Left ventricle myocardium superior (tissue), 1 donor: ENCODE measurements at regions not wholly inside any gene's neighbourhood (a gene's known extent, or its start where the extent isn't known, plus 50 kb on each side); places are given as distances from the start of the nearest gene placed in this dataset.

Experiments used
- ATAC-seq: fragments of 200-7000 bp; cut with Tn5 transposase; one replicate; pipeline ENCODE4 v1.9.1; 2020; ENCODE audit warnings: mild to moderate bottlenecking, moderate library complexity
- DNase-seq: peaks from one replicate; pipeline ENCODE4 v3.0.0-alpha.2; 2020
- intact Hi-C: fragments of 100-400 bp; cut with micrococcal nuclease; formaldehyde crosslinking; loops from one replicate; pipeline ENCODE4 v1.11.0; 2022
- donor health status: DM: no; HTN: yes; CAD: no; lungs with severe emphysema.

- ATAC-seq = no peak
- intact Hi-C loops = no loop called here
- no peak for DNase-seq
These were observed 54.5 kb upstream of the PLXNA2 start for GRCh38 chr1:208298593-208299269.

GRCh38 chr1:208300084-208300770 lies 56.0 kb upstream of the PLXNA2 start:
- no peak for ATAC-seq

DNA sequence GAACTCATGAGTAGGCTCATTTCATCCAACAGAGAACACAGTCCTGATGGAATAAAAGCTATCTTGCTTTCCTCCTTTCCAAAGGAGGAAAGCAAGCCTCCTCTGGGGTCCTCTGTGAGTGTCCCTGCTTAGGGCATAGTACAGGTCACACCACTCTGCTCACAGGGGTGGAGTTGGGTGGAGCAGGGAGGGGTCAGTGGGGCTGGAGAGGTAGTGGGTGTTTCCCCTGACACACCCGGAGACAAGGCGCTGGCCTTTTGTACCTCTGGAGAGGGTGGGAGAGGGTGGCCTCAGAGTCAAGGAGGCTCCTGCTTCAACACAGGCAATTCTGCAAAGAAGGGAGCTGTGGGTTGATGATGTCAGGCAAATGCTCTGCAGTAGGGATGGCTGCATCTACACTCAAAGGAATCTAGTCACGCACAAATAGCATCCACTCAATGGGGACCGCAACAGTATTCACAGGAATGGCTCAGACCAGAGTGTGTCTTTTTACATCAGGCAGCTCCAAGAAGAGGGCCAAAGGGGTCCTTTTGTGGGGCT lies 58.6 kb upstream of the PLXNA2 start:
- intact Hi-C loops = no loop called here

More at GRCh38 chr1:208300084-208300770, 56.0 kb upstream of the PLXNA2 start:
- no peak for DNase-seq
- intact Hi-C loops = no loop called here

GRCh38 chr1:208303743-208304712 lies 59.8 kb upstream of the PLXNA2 start:
- intact Hi-C loops = no loop called here

More for the DNA sequence above, 58.6 kb upstream of the PLXNA2 start:
- ATAC-seq = no peak
- no peak for DNase-seq

DNA sequence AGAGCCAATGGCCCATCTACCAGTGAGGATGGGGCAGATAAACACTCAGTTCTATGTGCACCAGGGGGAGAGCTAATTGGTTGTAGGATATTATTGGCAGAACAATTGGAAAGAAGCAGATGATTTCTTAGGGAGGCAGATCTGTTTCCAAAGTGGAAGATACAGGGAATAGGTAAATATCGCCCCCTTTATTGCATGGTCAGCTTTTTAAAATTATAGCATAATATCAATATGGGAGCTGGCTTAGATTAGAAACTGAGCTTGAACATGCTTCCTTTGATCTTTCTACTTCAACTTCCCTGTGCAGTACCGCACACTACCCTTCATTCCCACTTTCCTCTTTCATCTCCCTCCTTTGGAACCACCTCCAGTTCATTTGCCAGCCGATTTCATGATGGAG lies 64.0 kb upstream of the PLXNA2 start:
- ATAC-seq = no peak
- DNase-seq = no peak
- intact Hi-C loops = no loop called here

More at GRCh38 chr1:208303743-208304712, 59.8 kb upstream of the PLXNA2 start:
- DNase-seq = no peak
- no peak for ATAC-seq

- intact Hi-C loops = no loop called here
- ATAC-seq = no peak
- DNase-seq = no peak
These were observed 65.6 kb upstream of the PLXNA2 start for GRCh38 chr1:208309771-208310170.

- no peak for ATAC-seq
- no peak for DNase-seq
- intact Hi-C loops = no loop called here
These were observed 68.5 kb upstream of the PLXNA2 start for GRCh38 chr1:208312706-208313105.

DNA sequence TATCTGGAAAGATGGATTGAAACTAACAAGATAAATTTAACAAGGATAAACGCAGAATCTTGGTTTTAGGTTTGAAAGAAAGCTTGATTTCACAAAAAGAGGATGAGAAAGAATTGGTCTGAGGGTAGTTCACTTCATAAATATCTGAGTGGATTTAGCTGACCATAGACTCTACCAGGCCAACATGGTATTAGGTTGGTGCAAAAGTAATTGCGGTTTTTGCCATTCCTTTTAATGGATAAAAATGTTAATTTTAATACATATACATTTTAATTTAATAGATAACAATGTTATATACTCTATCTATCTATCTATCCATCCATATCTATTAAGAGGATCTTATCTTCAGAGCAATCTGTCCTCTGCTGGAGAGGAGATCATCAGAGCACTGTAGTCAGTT lies 70.2 kb upstream of the PLXNA2 start:
- intact Hi-C loops = no loop called here
- ATAC-seq = no peak
- DNase-seq = no peak

DNA sequence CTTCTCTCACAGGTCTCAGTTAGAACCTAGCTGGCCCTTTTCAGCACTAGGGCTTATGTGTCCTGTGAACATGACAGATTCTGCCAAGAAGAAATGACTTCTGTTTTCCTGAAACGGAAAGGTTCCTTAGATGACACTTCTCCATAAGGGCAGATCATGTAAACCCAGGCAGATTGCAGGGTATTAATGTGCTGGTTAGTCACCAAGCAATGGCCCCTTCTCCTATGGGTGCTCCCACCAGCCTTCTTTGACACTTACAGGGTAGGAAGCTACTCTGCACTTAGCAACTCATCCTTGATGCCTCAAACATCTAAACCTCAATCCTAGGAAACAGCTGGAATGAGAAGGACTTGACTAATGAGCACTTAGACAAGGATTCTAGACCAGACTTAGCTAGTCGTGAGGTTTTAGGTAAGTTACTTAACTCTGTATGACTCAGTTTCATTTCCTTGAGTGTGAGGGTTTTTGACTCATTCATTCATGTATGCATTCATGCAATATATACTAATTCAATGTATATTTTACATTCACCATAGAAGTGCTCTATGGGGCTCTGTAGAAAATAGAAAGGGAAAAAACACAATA lies 74.1 kb upstream of the PLXNA2 start:
- DNase-seq (no peak), ATAC-seq (no peak)
- intact Hi-C loops = no loop called here

DNA sequence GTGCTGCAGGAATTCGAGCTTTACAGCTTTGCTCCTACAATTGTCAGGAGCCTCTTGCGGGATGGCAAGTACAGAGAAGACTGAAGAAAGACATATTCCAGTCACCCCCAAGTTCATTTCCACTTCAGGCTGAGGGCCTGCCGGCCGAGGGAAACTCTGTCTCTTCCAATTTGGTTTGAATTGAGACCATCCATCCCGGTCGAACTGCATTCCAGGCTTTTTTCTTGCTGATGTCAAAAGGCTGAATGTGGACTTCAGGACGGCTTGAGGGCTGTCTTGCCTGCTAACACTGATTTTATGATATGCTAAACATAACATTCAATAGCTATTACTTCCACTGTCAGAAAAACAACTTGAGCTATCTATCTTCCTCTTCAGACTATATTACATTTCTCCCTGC lies 79.8 kb upstream of the PLXNA2 start:
- DNase-seq (no peak), ATAC-seq (no peak)
- intact Hi-C loops = no loop called here

- ATAC-seq (no peak), DNase-seq (no peak)
- intact Hi-C loops = no loop called here
These were observed 81.8 kb upstream of the PLXNA2 start for GRCh38 chr1:208326033-208326432.

DNA sequence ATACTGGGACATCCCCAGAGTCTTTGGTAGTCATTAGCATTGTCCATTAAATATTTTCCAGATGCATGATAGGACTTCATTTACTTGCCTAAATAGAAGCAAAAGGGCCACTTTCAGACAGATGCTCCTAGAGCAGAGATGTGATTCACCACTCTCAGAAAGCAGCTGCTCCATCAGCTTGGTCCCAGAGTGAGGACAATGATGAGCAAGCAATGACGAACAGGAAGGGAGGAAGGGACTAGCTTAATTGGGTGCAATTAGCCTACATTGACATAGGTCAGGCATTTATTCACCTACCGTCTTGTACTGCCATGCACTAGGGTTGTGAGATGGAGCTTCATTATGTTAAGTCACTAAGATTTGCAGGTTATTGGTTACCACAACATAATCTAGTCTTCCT lies 85.1 kb upstream of the PLXNA2 start:
- intact Hi-C loops = no loop called here
- DNase-seq (no peak), ATAC-seq (no peak)

DNA sequence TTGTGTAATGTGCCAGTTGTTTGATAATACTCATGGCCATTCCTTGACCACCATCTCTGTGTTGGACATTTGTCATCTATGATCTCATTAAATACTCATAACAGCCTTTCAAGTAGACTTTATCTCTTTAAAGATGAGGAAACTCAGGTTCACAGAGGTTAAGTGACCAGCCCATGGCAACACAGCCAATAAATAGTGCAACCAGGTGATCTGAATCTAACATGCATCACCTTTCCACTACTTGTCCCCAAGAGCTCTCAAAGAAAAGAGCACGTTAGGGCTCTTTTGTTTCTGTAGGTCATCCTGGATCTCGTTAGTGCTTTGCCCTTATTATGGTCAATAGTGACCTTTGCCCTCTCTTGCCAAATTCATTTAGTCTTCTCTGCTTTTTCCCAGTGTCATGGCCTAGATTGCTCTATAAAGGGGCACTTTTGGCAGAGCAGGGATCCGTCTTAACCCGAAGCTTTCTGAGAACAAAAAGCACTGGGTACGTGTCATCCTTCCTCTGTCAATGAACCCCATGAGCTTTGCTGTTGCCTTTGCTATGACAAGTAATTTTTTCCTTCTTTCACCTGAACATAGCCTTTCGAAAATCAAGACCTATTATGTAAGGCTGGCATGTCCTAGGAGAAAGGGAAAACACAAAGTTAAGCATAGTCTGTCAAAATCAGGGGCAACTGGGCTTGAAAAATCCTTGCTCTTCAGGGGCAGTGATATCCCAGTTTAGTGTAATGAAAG lies 88.0 kb upstream of the PLXNA2 start:
- ATAC-seq = no peak
- DNase-seq = no peak
- intact Hi-C loops = no loop called here

GRCh38 chr1:208332774-208333126 lies 88.6 kb upstream of the PLXNA2 start:
- DNase-seq (no peak), ATAC-seq (no peak)
- intact Hi-C loops = no loop called here

DNA sequence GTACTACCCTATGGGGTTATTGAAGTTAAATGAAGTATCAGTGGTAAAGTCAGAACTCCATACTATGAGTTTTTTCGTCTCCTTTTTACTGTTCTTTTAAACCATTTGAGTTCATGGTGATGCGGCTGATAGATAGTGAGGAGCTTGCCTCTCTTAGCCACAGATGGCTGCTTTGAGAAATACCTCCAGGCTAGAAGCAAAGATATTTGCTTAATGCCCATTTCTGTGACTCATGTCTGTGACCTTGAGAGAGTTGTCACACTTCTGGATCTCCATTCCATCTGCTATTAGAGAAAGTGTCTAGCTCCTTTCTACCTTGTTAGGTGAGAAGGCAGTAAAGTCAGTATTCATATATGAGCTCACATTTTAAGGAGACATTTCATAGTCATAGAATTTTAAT lies 89.5 kb upstream of the PLXNA2 start:
- ATAC-seq (no peak), DNase-seq (no peak)
- intact Hi-C loops = no loop called here

GRCh38 chr1:208335371-208336136 lies 91.4 kb upstream of the PLXNA2 start:
- DNase-seq = no peak
- ATAC-seq = no peak
- intact Hi-C loops = no loop called here

DNA sequence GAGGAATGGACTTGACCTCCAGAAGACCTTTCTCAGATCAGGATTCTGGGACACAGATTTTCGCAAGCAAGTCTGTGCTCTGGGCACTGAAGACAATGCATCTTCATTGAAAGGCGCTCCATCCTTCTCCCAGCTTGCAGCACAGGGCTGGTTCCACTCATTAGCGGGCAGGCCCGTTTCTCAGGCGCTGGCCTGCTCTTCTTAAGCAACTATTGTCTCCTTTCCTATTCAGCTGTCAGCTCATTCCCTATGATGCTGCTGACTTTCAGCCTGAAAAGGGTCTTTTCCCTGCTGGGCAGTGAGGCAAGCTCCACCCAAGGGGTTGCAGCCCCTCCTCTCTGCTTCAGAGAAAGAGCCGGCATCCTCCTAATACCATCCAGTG lies 91.9 kb upstream of the PLXNA2 start:
- ATAC-seq = no peak
- no peak for DNase-seq
- intact Hi-C loops = no loop called here

DNA sequence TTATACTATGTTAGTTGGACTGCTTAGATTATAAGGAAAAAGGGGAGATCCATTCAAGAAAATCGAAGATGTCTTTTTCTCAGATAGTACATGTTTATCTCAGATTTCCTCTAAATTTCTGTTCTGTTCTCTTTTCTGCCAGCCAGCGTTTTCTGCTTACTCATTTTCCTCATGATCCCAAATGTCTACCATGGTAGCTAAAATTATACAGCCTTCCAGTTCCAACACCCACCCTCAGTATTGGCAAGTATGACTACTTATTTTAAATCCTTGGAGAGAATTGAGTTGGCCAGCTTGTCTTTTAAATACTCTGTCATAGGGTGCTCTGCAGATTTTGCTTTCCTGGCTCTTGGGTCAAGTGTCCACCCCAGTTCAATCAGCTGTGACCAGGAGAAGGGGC lies 95.7 kb upstream of the PLXNA2 start:
- intact Hi-C loops = no loop called here
- ATAC-seq (no peak), DNase-seq (no peak)
